Keratinocyte (primary cell): ENCODE measurements at regions not wholly inside any gene's neighbourhood (a gene's known extent, or its start where the extent isn't known, plus 50 kb on each side); places are given as distances from the start of the nearest gene placed in this dataset.

Experiments
- DNase-seq: peaks from one replicate; pipeline ENCODE4 v3.0.0-alpha.2; 2011; ENCODE audit warnings: low read depth, missing footprints, low spot score
- FAIRE-seq: peaks from 2 replicates; lab custom pipeline; 2011; peaks lifted over from hg19 to GRCh38; lab: Jason Lieb, UNC
- H2AFZ ChIP-seq: 2 replicates; pipeline ENCODE4 v1.6.0; 2012; ENCODE audit warnings: low read length, control low read depth, inconsistent platforms; ENCODE audit not compliant: control insufficient read depth
- H3K27ac ChIP-seq: 2 replicates; pipeline ENCODE4 v1.5.1; 2011; ENCODE audit warnings: low read length; ENCODE audit not compliant: control insufficient read depth, insufficient read depth
- H3K27me3 ChIP-seq: 3 replicates; pipeline ENCODE4 v1.6.0; 2011; ENCODE audit warnings: low read length; ENCODE audit not compliant: control insufficient read depth, insufficient read depth; ENCODE audit errors: extremely low read depth
- H3K36me3 ChIP-seq, 2 experiments: 2 replicates in 1 of 2; 3 replicates in 1 of 2; pipeline ENCODE4 v1.5.1; 2011; ENCODE audit warnings: low read length in 2 of 2, mild to moderate bottlenecking in 1 of 2; ENCODE audit not compliant: control insufficient read depth in 2 of 2, insufficient read depth in 2 of 2; ENCODE audit errors: extremely low read depth in 1 of 2
- H3K4me1 ChIP-seq: 3 replicates; pipeline ENCODE4 v1.5.1; 2011; ENCODE audit warnings: low read length; ENCODE audit not compliant: control insufficient read depth, insufficient read depth; ENCODE audit errors: extremely low read depth
- H3K4me2 ChIP-seq: 3 replicates; pipeline ENCODE4 v1.6.0; 2011; ENCODE audit warnings: low read depth, low read length; ENCODE audit not compliant: control insufficient read depth, insufficient read depth; ENCODE audit errors: extremely low read depth
- H3K4me3 ChIP-seq, 3 experiments: fragments of 200-600 bp in 1 of 3; sonication (generic) in 1 of 3; 2 replicates in 2 of 3; 3 replicates in 1 of 3; pipeline ENCODE4 v1.5.1; 2011 to 2016; ENCODE audit warnings: low read length in 3 of 3, mild to moderate bottlenecking in 3 of 3, control low read depth in 2 of 3, inconsistent platforms in 1 of 3, low read depth in 1 of 3, mixed read lengths in 1 of 3, mixed run types in 1 of 3, moderate library complexity in 1 of 3; ENCODE audit not compliant: control insufficient read depth in 2 of 3, insufficient read depth in 2 of 3; ENCODE audit errors: extremely low read depth in 1 of 3
- H3K79me2 ChIP-seq: 2 replicates; pipeline ENCODE4 v1.6.0; 2012; ENCODE audit warnings: low read length; ENCODE audit not compliant: control insufficient read depth, insufficient read depth
- H3K9ac ChIP-seq: 3 replicates; pipeline ENCODE4 v1.6.0; 2011; ENCODE audit warnings: low read length; ENCODE audit not compliant: control insufficient read depth, insufficient read depth; ENCODE audit errors: extremely low read depth
- H3K9me1 ChIP-seq: 3 replicates; pipeline ENCODE4 v1.6.0; 2011; ENCODE audit warnings: low read length; ENCODE audit not compliant: control insufficient read depth, insufficient read depth; ENCODE audit errors: extremely low read depth
- H3K9me3 ChIP-seq: 2 replicates; pipeline ENCODE4 v1.5.1; 2012; ENCODE audit warnings: low read depth, low read length; ENCODE audit not compliant: control insufficient read depth
- H4K20me1 ChIP-seq: 3 replicates; pipeline ENCODE4 v1.6.0; 2011; ENCODE audit warnings: low read length; ENCODE audit not compliant: control insufficient read depth, insufficient read depth; ENCODE audit errors: extremely low read depth
- EZH2 ChIP-seq: IDR thresholded peaks from one replicate; pipeline ENCODE4 v1.6.1; 2012; ENCODE audit warnings: inconsistent platforms, mild to moderate bottlenecking, low read length, moderate library complexity
- dilution Hi-C: fragments of 300-500 bp; cut with MboI; formaldehyde crosslinking; loops from one replicate; pipeline ENCODE4 v1.7.0; 2020; ENCODE audit warnings: low sequenced_read_pairs; ENCODE audit not compliant: extremely low pct_ligation_motif_present
- TF ChIP-seq, protein P1 (sequence below), 3 experiments: IDR thresholded peaks in 1 of 3; conservative IDR thresholded peaks in 1 of 3; optimal IDR thresholded peaks in 1 of 3; 2 replicates in 2 of 3; 3 replicates in 1 of 3; pipeline versions ENCODE3 to v1.5.1; 2011; ENCODE audit warnings: low read length in 3 of 3, mild to moderate bottlenecking in 3 of 3, moderate library complexity in 2 of 3, control low read depth in 1 of 3, inconsistent platforms in 1 of 3; ENCODE audit not compliant: insufficient read depth in 2 of 3; ENCODE audit errors: extremely low read depth in 1 of 3

GRCh38 chr7:96499532-96499931 lies 177.6 kb upstream of the SLC25A13 start:
- Histone ChIP-seq H3K9me1 (no peaks in the 10 kb centered on the region), H3K79me2 (no peaks in the 10 kb centered on the region), H3K9ac (no peak overlapping the region), H4K20me1 (no peaks in the 10 kb centered on the region), H2AFZ (no peak overlapping the region), H3K4me2 (no peak overlapping the region), H3K4me1 (no peaks in the 10 kb centered on the region), H3K9me3 (no peaks in the 10 kb centered on the region), H3K27me3 (no peaks in the 10 kb centered on the region), H3K4me3 (no peak overlapping the region), H3K27ac (no peak overlapping the region), H3K36me3 (no peaks in the 10 kb centered on the region)
- DNase-seq, result no peak
- dilution Hi-C loops, result no loop called here
- TF ChIP-seq, protein P1, sequence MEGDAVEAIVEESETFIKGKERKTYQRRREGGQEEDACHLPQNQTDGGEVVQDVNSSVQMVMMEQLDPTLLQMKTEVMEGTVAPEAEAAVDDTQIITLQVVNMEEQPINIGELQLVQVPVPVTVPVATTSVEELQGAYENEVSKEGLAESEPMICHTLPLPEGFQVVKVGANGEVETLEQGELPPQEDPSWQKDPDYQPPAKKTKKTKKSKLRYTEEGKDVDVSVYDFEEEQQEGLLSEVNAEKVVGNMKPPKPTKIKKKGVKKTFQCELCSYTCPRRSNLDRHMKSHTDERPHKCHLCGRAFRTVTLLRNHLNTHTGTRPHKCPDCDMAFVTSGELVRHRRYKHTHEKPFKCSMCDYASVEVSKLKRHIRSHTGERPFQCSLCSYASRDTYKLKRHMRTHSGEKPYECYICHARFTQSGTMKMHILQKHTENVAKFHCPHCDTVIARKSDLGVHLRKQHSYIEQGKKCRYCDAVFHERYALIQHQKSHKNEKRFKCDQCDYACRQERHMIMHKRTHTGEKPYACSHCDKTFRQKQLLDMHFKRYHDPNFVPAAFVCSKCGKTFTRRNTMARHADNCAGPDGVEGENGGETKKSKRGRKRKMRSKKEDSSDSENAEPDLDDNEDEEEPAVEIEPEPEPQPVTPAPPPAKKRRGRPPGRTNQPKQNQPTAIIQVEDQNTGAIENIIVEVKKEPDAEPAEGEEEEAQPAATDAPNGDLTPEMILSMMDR (optimal IDR thresholded peaks at IDR 0.05 in 1 of 3, IDR thresholded peaks at IDR 0.05 in 1 of 3, conservative IDR thresholded peaks at IDR 0.05 in 1 of 3; ENCODE audit: extremely low read depth in 1 of 3, insufficient read depth in 2 of 3, low read length in 3 of 3), result no peak
- no peak for TF ChIP-seq EZH2
- FAIRE-seq, result no peak

DNA sequence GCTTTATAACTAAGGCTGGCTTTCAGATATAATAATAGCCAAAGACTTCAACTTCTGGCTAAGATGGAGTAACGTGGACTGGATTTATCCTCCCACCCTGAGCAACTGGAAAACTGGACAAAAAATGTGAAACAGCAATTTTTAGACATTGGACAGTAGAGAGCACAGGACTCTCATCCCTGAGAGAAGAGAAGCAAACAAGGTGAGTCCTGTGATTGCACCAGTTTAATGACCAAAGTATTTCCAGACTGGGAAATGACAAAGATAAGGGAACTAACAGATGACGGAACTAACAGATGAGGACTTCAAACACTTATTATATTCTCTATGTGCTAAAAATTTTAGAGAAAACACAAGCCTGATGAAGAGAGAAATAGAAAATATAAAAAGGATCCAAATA lies 175.7 kb upstream of the SLC25A13 start:
- H3K4me3 ChIP-seq, result no peak overlapping the region
- no peaks in the 10 kb centered on the region for H3K36me3 ChIP-seq
- dilution Hi-C loops, result no loop called here
- H3K9me3 ChIP-seq, result no peaks in the 10 kb centered on the region
- DNase-seq (no peak), FAIRE-seq (no peak)
- no peak overlapping the region for H3K9ac ChIP-seq
- no peaks in the 10 kb centered on the region for H3K79me2 ChIP-seq
- H3K4me1 ChIP-seq, result no peaks in the 10 kb centered on the region
- no peak overlapping the region for H3K27ac ChIP-seq
- no peaks in the 10 kb centered on the region for H3K9me1 ChIP-seq
- TF ChIP-seq, protein P1 (optimal IDR thresholded peaks at IDR 0.05 in 1 of 3, IDR thresholded peaks at IDR 0.05 in 1 of 3, conservative IDR thresholded peaks at IDR 0.05 in 1 of 3; ENCODE audit: extremely low read depth in 1 of 3, insufficient read depth in 2 of 3, low read length in 3 of 3), result no peak
- TF ChIP-seq EZH2, result no peak
- H3K27me3 ChIP-seq, result no peaks in the 10 kb centered on the region
- no peak overlapping the region for H3K4me2 ChIP-seq
- H2AFZ ChIP-seq, result no peak overlapping the region
- no peaks in the 10 kb centered on the region for H4K20me1 ChIP-seq
